GM12864 (cell line): ENCODE measurements at regions not wholly inside any gene's neighbourhood (a gene's known extent, or its start where the extent isn't known, plus 50 kb on each side); places are given as distances from the start of the nearest gene placed in this dataset.

Experiments used
- DNase-seq: peaks from one replicate; pipeline ENCODE4 v3.0.0-alpha.2; 2011; ENCODE audit warnings: low read depth
- H3K4me3 ChIP-seq: 2 replicates; pipeline ENCODE4 v1.5.1; 2011; ENCODE audit warnings: mild to moderate bottlenecking, low read depth, low read length, control low read depth
- CTCF ChIP-seq: IDR thresholded peaks from 2 replicates; pipeline ENCODE4 v1.5.1; 2011; ENCODE audit warnings: low read depth, mild to moderate bottlenecking, moderate library complexity, low read length, control low read depth, inconsistent platforms; ENCODE audit errors: missing control alignments

DNA sequence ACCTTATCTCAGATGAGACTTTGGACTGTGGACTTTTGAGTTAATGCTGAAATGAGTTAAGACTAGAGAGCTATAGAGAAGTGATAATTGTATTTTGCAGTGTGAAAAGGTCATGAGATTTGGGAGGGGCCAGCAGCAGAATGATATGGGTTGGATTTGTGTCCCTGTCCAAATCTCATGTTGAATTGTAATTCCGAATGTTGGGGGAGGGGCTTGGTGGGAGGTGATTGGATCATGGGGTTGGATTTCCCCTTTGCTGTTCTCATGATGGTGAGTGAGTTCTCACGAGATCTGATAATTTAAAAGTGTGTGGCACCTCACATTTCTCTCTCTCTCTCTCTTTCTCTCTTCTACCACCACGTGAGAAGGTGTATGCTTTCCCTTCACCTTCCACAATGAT is 777.8 kb upstream of the LUZP2 start:
- TF ChIP-seq CTCF: no peak
- DNase-seq: no peak
- no peak overlapping the region for H3K4me3 ChIP-seq

DNA sequence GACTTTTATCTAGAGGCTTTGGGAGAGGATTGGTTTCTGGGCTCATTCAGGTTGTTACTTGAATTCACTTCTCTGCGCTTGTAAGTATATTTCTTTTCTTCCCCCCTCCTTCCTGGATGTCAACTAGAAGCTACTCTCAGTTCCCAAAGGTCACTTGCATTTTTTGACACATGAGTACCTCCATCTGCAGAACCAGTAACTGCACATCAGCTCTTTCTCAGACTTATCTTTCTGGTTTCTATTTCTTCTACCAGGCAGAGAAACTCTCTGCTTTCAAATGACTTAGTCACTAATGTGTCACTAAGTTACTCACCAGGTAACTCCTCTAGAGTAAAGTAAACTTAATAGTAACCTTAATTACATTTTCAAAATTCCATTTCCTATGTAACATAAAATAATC is 773.0 kb upstream of the LUZP2 start:
- no peak for DNase-seq
- TF ChIP-seq CTCF: no peak
- no peak overlapping the region for H3K4me3 ChIP-seq

DNA sequence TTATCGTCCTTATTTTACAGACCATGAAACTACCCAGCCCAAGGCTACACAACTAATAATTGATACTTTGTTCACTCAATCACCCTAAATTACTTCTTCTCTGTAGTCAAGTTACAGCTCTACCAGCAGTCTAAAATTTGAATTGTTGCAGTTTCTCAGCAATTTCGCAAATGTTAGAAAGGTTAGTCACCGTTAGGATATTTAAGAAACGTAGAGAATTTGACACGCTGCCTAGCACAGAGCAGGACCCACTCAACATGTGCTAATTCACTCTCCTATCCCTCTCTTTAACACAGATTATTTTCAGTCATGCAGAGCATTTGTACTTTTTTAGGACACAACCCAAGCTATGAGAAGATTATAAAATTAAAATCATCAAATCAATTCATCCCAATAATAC is 771.1 kb upstream of the LUZP2 start:
- H3K4me3 ChIP-seq: no peak overlapping the region
- no peak for TF ChIP-seq CTCF
- DNase-seq: no peak

- no peak for TF ChIP-seq CTCF
- no peak for DNase-seq
- no peak overlapping the region for H3K4me3 ChIP-seq
These were observed 769.5 kb upstream of the LUZP2 start for GRCh38 chr11:23727387-23727786.

DNA sequence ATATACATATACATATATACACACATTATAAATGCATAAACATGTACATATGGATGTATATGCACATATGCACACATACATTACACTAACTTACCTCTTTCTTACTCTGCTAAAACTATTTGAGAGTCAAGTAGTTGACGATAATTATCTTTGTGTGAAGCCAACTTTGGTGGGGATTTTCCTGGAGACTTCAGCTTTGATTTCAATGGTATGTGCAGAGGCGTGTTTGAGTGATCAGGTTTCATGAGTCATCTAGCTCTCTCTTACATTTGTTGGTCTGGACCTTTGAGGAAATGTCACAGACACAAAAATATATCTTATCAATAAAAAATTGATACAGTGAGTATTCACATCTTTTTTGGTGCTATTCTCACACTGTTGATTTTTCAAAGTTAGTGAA is 769.1 kb upstream of the LUZP2 start:
- no peak for DNase-seq
- H3K4me3 ChIP-seq: no peak overlapping the region

GRCh38 chr11:23729088-23729487 is 767.8 kb upstream of the LUZP2 start:
- TF ChIP-seq CTCF: no peak
- no peak for DNase-seq
- H3K4me3 ChIP-seq: no peak overlapping the region

More for the DNA sequence above, 769.1 kb upstream of the LUZP2 start:
- no peak for TF ChIP-seq CTCF

DNA sequence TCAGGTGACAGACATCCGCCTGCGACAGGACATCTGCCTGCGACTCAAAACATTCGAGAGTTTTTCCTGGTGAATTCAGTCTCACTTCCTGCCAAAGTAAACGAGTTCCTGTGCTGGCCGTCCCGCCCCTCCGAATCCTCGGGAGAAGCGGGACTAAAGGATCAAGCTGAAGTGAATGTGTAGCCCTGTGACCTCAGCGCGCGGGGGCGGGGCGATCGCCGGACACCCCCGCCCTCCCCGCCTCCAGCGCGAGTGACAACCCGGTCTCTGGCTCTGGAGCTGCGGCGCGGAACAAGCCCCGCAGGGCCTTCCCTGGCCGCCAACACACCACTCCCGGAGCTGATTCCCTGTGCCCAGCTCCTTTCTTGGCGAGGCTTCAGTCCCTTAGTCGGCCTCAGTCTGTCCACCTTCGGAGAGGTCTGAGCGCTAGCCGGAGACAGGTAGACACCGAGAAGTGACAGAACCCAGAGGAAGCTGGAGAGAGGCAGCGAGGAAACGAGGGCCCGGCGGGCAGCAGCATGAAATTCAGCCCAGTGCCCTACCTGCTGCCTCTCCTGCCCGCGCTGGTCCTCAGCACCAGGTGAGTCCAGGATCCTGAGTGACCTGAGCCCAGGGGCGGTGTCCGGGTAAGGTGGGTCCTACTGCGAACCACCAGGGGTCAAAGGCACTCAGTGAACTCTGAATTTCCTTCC is 766.4 kb upstream of the LUZP2 start:
- no peak for TF ChIP-seq CTCF
- no peak overlapping the region for H3K4me3 ChIP-seq
- no peak for DNase-seq
